ENCODE measurements at regions not wholly inside any gene's neighbourhood (a gene's known extent, or its start where the extent isn't known, plus 50 kb on each side); places are given as distances from the start of the nearest gene placed in this dataset.

DNA sequence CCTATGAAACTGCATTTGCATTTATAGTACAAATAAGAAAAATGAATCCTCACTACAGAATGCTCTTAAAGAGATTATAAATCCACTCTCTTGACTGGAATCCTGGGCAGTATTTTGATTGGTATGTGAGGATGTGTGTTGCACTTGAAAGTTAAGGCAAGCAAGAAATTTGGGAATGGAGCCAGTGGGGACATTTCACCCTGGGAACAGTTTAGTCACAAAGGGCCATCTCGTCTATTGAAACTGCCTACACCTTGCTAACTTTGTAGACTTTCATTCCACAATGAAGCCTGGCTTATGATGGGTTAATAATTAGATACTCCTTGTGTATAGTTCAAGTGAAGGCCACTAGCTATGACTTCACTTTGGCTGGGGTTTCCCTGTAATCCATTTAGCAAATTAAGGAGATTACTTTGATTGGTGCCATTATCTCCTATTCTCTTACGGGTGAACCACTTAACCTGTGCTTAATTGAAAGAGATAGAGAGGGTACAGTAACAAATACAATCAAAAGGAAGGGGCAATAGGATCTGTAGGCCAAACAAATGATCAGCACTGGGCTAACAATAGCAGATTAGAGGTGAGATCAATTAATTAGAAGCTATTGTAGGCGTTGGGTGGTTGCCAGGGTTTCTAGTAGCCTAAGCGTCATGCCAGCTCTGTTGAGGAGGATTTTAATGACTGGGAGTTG is 146.9 kb upstream of the RARB start:
- no peak overlapping the region for H3K4me3 ChIP-seq (replicated peaks in 1 of 3; ENCODE audit: insufficient read depth in 1 of 3, low read depth in 1 of 3, low read length in 3 of 3)
- H3K36me3 ChIP-seq (ENCODE audit: control insufficient read depth in 2 of 2, extremely low read depth in 1 of 2, insufficient read depth in 2 of 2, low read length in 2 of 2), result no peaks in the 10 kb centered on the region
- dilution Hi-C loops (cut with MboI; ENCODE audit: extremely low pct_ligation_motif_present, low sequenced_read_pairs), result no loop called here
- H3K9me3 ChIP-seq (replicated peaks; ENCODE audit: control insufficient read depth, insufficient read depth, low read length), result no peaks in the 10 kb centered on the region
- CTCF ChIA-PET, result no interaction called here
- no peak overlapping the region for H3K27ac ChIP-seq (ENCODE audit: insufficient read depth, low read depth, low read length)
- no peaks in the 10 kb centered on the region for H3K4me1 ChIP-seq (ENCODE audit: control insufficient read depth, extremely low read depth, insufficient read depth, low read length)
- H3K27me3 ChIP-seq (ENCODE audit: control insufficient read depth in 2 of 2, insufficient read depth in 2 of 2, low read length in 2 of 2), result no peaks in the 10 kb centered on the region
- FAIRE-seq (no peak), DNase-seq (ENCODE audit: low read depth, low spot score) (no peak)
- BruUV-seq (replicated peaks), result no TSS peak
- intact Hi-C loops (cut with micrococcal nuclease), result no loop called here
- H2AFZ ChIP-seq (ENCODE audit: low read depth, low read length), result no peak overlapping the region
- TF ChIP-seq POLR2A (IDR thresholded peaks at IDR 0.05; ENCODE audit: low read depth, low read length) (no peak), FOS (IDR thresholded peaks at IDR 0.05; ENCODE audit: borderline replicate concordance, insufficient read depth, low read length) (no peak), POLR2AphosphoS5 (IDR thresholded peaks at IDR 0.05; ENCODE audit: insufficient read depth, low read depth, low read length) (no peak), JUN (IDR thresholded peaks at IDR 0.05; ENCODE audit: borderline replicate concordance, insufficient read depth, insufficient read length, low read depth) (no peak), EZH2 (IDR thresholded peaks at IDR 0.05; ENCODE audit: borderline replicate concordance, low read depth, low read length, severe bottlenecking) (no peak), MYC (IDR thresholded peaks at IDR 0.05; ENCODE audit: low read depth, low read length) (no peak), GATA2 (IDR thresholded peaks at IDR 0.05; ENCODE audit: insufficient read depth, insufficient read length, low read depth, low read length) (no peak)
- TF ChIP-seq, protein P1, sequence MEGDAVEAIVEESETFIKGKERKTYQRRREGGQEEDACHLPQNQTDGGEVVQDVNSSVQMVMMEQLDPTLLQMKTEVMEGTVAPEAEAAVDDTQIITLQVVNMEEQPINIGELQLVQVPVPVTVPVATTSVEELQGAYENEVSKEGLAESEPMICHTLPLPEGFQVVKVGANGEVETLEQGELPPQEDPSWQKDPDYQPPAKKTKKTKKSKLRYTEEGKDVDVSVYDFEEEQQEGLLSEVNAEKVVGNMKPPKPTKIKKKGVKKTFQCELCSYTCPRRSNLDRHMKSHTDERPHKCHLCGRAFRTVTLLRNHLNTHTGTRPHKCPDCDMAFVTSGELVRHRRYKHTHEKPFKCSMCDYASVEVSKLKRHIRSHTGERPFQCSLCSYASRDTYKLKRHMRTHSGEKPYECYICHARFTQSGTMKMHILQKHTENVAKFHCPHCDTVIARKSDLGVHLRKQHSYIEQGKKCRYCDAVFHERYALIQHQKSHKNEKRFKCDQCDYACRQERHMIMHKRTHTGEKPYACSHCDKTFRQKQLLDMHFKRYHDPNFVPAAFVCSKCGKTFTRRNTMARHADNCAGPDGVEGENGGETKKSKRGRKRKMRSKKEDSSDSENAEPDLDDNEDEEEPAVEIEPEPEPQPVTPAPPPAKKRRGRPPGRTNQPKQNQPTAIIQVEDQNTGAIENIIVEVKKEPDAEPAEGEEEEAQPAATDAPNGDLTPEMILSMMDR (IDR thresholded peaks at IDR 0.05; ENCODE audit: extremely low read depth in 1 of 2, insufficient read depth in 1 of 2, low read depth in 1 of 2, low read length in 2 of 2), result no peak
- TF ChIP-seq, protein P2, sequence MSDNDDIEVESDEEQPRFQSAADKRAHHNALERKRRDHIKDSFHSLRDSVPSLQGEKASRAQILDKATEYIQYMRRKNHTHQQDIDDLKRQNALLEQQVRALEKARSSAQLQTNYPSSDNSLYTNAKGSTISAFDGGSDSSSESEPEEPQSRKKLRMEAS (IDR thresholded peaks at IDR 0.05; ENCODE audit: insufficient read depth, insufficient read length), result no peak
- H4K20me1 ChIP-seq (replicated peaks; ENCODE audit: control insufficient read depth, extremely low read depth, insufficient read depth, low read length), result no peaks in the 10 kb centered on the region
- H3K79me2 ChIP-seq (ENCODE audit: control insufficient read depth, insufficient read depth, low read length), result no peaks in the 10 kb centered on the region
- no peaks in the 10 kb centered on the region for H3K9me1 ChIP-seq (replicated peaks; ENCODE audit: control insufficient read depth, extremely low read depth, insufficient read depth, low read length)
- POLR2A ChIA-PET, result no interaction called here
- H3K9ac ChIP-seq (replicated peaks; ENCODE audit: extremely low read depth, insufficient read depth, low read length), result no peak overlapping the region
- H3K4me2 ChIP-seq (ENCODE audit: insufficient read depth, low read length), result no peak overlapping the region

Data from endothelial cell of umbilical vein (primary cell).